Activated T-cell treated with anti-CD3 and anti-CD28 coated beads, Interleukin-2, amount 50 U/mL, for 4 hours (primary cell): ENCODE measurements at regions not wholly inside any gene's neighbourhood (a gene's known extent, or its start where the extent isn't known, plus 50 kb on each side); places are given as distances from the start of the nearest gene placed in this dataset.

Experiments
- ATAC-seq, 2 donors: fragments of 200-7000 bp; cut with Tn5 transposase; one replicate each; pipeline ENCODE4 v1.10.0; 2021
- DNase-seq: peaks from one replicate; pipeline ENCODE4 v3.0.0-alpha.2; 2020
- H3K27me3 Mint-ChIP-seq: one replicate; pipeline ENCODE4 v1.8.0; 2021; ENCODE audit warnings: low read depth, mixed read lengths
- H3K36me3 Mint-ChIP-seq: one replicate; pipeline ENCODE4 v1.8.0; 2022; ENCODE audit warnings: mixed read lengths; ENCODE audit not compliant: insufficient read depth
- H3K4me1 Mint-ChIP-seq: one replicate; pipeline ENCODE4 v1.8.0; 2021; ENCODE audit warnings: low read depth, mixed read lengths
- H3K4me3 Mint-ChIP-seq: one replicate; pipeline ENCODE4 v1.8.0; 2021; ENCODE audit warnings: mild to moderate bottlenecking, moderate library complexity, mixed read lengths
- H3K9me3 Mint-ChIP-seq: one replicate; pipeline ENCODE4 v1.8.0; 2021; ENCODE audit warnings: mixed read lengths

- Mint-ChIP-seq H3K27me3 (peaks cover 21% of the 10 kb centered on the region), H3K9me3 (no peaks in the 10 kb centered on the region), H3K36me3 (no peaks in the 10 kb centered on the region), H3K4me3 (no peak overlapping the region), H3K4me1 (peaks cover 9% of the 10 kb centered on the region)
- DNase-seq, result no peak
- ATAC-seq, result no peak
Measured at GRCh38 chr19:29278716-29279115, 65.8 kb upstream of the UQCRFS1 start.

DNA sequence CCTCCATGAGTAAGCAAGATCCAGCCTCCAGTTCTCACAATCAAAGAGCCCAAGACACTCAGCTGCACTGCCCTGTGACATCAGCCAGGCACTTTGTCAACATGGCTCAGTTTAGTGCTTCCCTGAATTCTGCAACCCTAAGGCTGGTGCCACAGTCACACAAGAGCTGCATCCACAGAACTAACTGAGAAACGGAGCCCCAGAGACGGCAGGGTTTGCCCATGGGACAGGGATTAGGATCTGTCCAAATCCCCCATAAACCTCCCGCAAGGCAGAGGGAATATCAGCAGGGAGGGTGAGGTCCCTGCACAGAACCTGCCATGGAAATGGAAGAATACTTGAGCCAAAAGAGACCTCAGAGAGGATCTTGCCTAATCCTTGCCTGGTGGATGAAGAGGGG, 70.4 kb upstream of the UQCRFS1 start:
- Mint-ChIP-seq H3K27me3 (peaks cover 27% of the 10 kb centered on the region), H3K9me3 (no peaks in the 10 kb centered on the region), H3K36me3 (no peaks in the 10 kb centered on the region), H3K4me3 (no peak overlapping the region), H3K4me1 (no peaks in the 10 kb centered on the region)
- DNase-seq, result no peak
- ATAC-seq, result no peak

DNA sequence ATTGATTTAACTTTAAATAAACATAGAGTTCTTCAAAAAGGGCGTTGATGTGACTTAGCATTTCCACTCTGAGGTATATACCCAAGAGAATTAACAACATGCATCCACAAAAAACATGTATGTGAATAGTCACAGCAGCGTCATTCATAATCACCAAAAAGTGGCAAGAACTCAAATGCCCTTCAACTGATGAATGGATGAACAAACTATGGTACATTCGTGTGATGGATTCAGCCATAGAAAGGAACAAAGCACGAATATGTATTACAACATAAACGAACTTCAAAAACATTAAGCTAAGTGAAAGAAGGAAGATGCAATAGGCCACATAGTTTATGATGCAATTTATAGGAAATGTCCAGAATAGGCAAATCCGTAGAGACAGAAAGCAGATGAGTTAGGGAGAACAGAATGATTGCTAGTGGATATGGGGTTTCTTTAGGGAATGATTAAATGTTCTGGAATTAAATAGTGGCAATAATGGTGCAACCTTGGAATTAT, 72.3 kb upstream of the UQCRFS1 start:
- no peak for DNase-seq
- Mint-ChIP-seq H3K9me3 (no peaks in the 10 kb centered on the region), H3K27me3 (peaks cover 27% of the 10 kb centered on the region), H3K36me3 (no peaks in the 10 kb centered on the region), H3K4me3 (no peak overlapping the region), H3K4me1 (no peaks in the 10 kb centered on the region)
- no peak for ATAC-seq

DNA sequence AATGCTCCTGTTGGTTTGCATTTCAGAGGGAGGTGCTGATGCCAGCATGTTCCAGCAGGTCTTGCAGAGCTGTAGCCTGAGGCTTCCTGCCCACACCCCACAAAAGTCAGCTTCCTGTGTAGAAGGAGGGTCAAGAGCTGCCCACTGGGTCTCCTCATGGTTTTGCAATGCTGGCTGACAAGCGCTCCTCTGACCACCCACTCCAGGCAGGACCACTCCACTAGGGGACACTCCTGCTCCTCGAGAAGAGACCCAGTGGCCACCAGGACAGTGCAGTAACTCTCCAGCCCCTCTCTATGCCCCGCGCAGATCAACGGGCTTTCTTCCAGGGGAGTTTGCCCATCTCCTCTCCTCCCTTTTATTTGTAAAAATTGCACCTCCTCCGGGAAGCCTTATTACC, 72.9 kb upstream of the UQCRFS1 start:
- H3K27me3 Mint-ChIP-seq, result peaks cover 23% of the 10 kb centered on the region
- H3K4me1 Mint-ChIP-seq, result no peaks in the 10 kb centered on the region
- ATAC-seq (no peak), DNase-seq (no peak)
- no peak overlapping the region for H3K4me3 Mint-ChIP-seq
- H3K36me3 Mint-ChIP-seq, result no peaks in the 10 kb centered on the region
- H3K9me3 Mint-ChIP-seq, result no peaks in the 10 kb centered on the region

DNA sequence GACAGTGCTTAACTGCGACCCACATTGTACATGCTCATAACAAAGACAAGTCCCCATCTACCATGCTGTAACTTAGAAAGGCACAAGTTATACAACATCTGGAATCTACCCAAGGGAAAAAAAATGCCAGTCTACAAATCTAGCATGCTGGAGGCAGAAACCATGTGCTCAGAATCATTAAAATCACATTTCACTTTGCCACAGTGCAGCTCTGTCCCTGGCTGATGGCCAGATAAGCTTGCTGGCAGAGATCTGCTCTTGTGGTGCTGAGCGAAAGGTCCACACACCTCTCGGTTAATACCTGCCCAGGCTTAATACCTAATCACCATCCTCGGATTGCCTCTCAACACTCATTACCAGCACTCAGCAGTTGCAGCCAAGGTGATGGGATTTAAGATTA, 74.1 kb upstream of the UQCRFS1 start:
- no peak overlapping the region for H3K4me3 Mint-ChIP-seq
- H3K27me3 Mint-ChIP-seq, result peaks cover 20% of the 10 kb centered on the region
- ATAC-seq (no peak), DNase-seq (no peak)
- no peaks in the 10 kb centered on the region for H3K4me1 Mint-ChIP-seq
- no peaks in the 10 kb centered on the region for H3K9me3 Mint-ChIP-seq
- no peaks in the 10 kb centered on the region for H3K36me3 Mint-ChIP-seq

- no peak for DNase-seq
Measured at GRCh38 chr19:29288256-29288655, 75.3 kb upstream of the UQCRFS1 start.

GRCh38 chr19:29289020-29289419, 76.1 kb upstream of the UQCRFS1 start:
- Mint-ChIP-seq H3K27me3 (peaks cover 12% of the 10 kb centered on the region), H3K9me3 (no peaks in the 10 kb centered on the region), H3K36me3 (no peaks in the 10 kb centered on the region), H3K4me3 (no peak overlapping the region), H3K4me1 (peaks cover 1% of the 10 kb centered on the region)
- ATAC-seq (no peak), DNase-seq (no peak)

More at GRCh38 chr19:29288256-29288655, 75.3 kb upstream of the UQCRFS1 start:
- H3K27me3 Mint-ChIP-seq, result peaks cover 18% of the 10 kb centered on the region
- no peaks in the 10 kb centered on the region for H3K36me3 Mint-ChIP-seq
- no peak for ATAC-seq
- no peaks in the 10 kb centered on the region for H3K4me1 Mint-ChIP-seq
- H3K4me3 Mint-ChIP-seq, result no peak overlapping the region
- H3K9me3 Mint-ChIP-seq, result no peaks in the 10 kb centered on the region

GRCh38 chr19:29290853-29291252, 77.9 kb upstream of the UQCRFS1 start:
- ATAC-seq, result no peak
- no peak for DNase-seq
- Mint-ChIP-seq H3K27me3 (peaks cover 15% of the 10 kb centered on the region), H3K4me1 (peaks cover 4% of the 10 kb centered on the region), H3K4me3 (no peak overlapping the region), H3K9me3 (no peaks in the 10 kb centered on the region), H3K36me3 (no peaks in the 10 kb centered on the region)

GRCh38 chr19:29292153-29292552, 79.2 kb upstream of the UQCRFS1 start:
- Mint-ChIP-seq H3K36me3 (no peaks in the 10 kb centered on the region), H3K4me1 (peaks cover 4% of the 10 kb centered on the region), H3K9me3 (no peaks in the 10 kb centered on the region), H3K27me3 (peaks cover 13% of the 10 kb centered on the region), H3K4me3 (no peak overlapping the region)
- DNase-seq, result no peak
- ATAC-seq, result no peak

DNA sequence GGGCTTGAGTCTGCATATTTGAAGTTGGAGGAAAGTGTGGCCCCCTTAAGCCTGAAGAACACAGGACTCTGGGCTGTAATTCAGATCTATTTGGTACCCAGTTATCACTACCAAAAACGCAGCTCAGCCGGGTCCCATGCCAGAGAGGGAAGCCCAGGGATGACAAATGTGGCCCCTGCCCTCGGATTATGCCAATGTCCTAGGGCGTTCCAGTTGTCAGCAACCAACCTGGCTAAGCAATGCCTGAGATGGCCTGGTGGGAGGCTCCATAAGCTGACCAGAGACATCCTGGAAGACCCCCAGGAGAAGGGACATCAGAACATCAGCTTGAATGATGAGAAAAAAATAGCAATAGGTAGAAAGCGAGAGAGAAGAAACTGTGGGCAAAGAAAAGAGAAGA, 79.6 kb upstream of the UQCRFS1 start:
- Mint-ChIP-seq H3K4me3 (no peak overlapping the region), H3K9me3 (no peaks in the 10 kb centered on the region), H3K27me3 (peaks cover 13% of the 10 kb centered on the region), H3K4me1 (peaks cover 4% of the 10 kb centered on the region), H3K36me3 (no peaks in the 10 kb centered on the region)
- DNase-seq (no peak), ATAC-seq (no peak)

DNA sequence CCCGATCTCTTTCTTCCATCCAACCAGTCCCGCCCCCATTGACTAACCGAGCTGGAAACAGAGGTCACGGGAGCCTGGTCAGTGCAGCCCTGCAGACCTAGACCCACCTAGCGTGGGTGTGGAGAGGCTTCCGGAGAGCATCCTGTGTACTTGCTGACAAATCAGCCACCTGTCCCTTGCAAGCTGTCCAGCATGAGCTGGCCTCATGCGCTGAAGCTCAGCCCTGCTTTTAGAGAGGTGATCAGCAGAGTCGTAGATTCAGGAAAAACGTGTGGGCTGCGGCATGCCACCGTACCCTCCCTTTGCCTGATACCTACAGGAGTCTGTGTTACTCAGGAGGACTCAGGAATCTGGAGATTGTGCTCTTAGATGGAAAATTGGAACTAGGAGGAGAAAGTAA, 80.3 kb upstream of the UQCRFS1 start:
- Mint-ChIP-seq H3K27me3 (peaks cover 11% of the 10 kb centered on the region), H3K4me3 (no peak overlapping the region), H3K4me1 (peaks cover 4% of the 10 kb centered on the region), H3K9me3 (no peaks in the 10 kb centered on the region), H3K36me3 (no peaks in the 10 kb centered on the region)
- DNase-seq, result no peak
- no peak for ATAC-seq

GRCh38 chr19:29293736-29294342, 80.9 kb upstream of the UQCRFS1 start:
- Mint-ChIP-seq H3K27me3 (peaks cover 11% of the 10 kb centered on the region), H3K36me3 (no peaks in the 10 kb centered on the region), H3K4me1 (peaks cover 4% of the 10 kb centered on the region), H3K4me3 (no peak overlapping the region), H3K9me3 (no peaks in the 10 kb centered on the region)
- no peak for DNase-seq
- no peak for ATAC-seq

- DNase-seq, result no peak
Measured at GRCh38 chr19:29294343-29294811, 81.4 kb upstream of the UQCRFS1 start.

GRCh38 chr19:29295285-29295684, 82.3 kb upstream of the UQCRFS1 start:
- no peaks in the 10 kb centered on the region for H3K36me3 Mint-ChIP-seq
- no peak overlapping the region for H3K4me3 Mint-ChIP-seq
- H3K9me3 Mint-ChIP-seq, result no peaks in the 10 kb centered on the region
- peaks cover 11% of the 10 kb centered on the region for H3K27me3 Mint-ChIP-seq
- peaks cover 4% of the 10 kb centered on the region for H3K4me1 Mint-ChIP-seq
- DNase-seq, result no peak
- no peak for ATAC-seq

More at GRCh38 chr19:29294343-29294811, 81.4 kb upstream of the UQCRFS1 start:
- Mint-ChIP-seq H3K36me3 (no peaks in the 10 kb centered on the region), H3K4me1 (peaks cover 4% of the 10 kb centered on the region), H3K9me3 (no peaks in the 10 kb centered on the region), H3K27me3 (peaks cover 11% of the 10 kb centered on the region), H3K4me3 (no peak overlapping the region)
- no peak for ATAC-seq

DNA sequence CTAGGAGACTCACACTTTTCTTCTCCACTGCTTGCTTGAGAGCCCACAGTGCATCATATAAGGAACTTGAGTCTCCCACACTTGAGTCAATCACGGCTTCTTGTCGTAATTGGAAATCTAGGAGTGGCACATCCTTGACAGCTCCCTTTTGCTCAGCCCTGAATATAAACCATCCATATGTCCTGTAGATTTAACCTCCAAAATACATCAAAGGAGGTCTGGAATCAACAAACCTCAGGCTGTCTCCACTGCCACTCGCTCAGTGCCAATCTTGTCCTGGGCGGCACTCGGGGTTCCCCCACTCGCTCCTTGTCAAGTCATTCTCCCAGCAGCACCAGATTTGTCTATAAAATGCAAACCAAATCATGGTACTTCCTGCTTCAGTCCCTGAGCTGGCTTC, 84.4 kb upstream of the UQCRFS1 start:
- H3K4me3 Mint-ChIP-seq, result no peak overlapping the region
- peaks cover 13% of the 10 kb centered on the region for H3K27me3 Mint-ChIP-seq
- no peak for DNase-seq
- no peaks in the 10 kb centered on the region for H3K36me3 Mint-ChIP-seq
- H3K4me1 Mint-ChIP-seq, result peaks cover 4% of the 10 kb centered on the region
- no peaks in the 10 kb centered on the region for H3K9me3 Mint-ChIP-seq
- ATAC-seq, result no peak
